ENCODE measurements at regions not wholly inside any gene's neighbourhood (a gene's known extent, or its start where the extent isn't known, plus 50 kb on each side); places are given as distances from the start of the nearest gene placed in this dataset.
"Not testable (repeated sequence)": the region's sequence is repeated elsewhere in the genome, so short reads cannot be mapped to it uniquely, and the experiment has no call there.

DNA sequence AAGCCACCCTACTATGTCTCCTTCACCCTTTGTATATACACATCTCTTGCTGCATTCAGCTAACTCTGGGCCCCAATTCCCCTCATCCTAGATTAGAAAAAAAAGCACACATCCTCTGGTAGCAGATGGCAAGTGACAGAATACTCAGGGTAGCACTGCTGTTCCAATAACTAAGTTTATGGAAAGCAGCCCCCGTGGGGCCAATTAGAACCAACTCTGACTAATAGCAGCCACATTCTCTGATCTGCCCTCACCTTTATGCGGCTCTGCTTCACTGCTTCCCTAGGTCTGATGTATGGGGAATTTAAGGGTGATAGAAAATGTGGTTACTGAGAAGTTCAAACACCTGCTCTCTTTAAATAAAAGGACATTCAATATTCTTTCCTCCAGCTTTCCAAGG is 74.9 kb upstream of the SETMAR start:
- peak; percentile 10 for DNase-seq

DNA sequence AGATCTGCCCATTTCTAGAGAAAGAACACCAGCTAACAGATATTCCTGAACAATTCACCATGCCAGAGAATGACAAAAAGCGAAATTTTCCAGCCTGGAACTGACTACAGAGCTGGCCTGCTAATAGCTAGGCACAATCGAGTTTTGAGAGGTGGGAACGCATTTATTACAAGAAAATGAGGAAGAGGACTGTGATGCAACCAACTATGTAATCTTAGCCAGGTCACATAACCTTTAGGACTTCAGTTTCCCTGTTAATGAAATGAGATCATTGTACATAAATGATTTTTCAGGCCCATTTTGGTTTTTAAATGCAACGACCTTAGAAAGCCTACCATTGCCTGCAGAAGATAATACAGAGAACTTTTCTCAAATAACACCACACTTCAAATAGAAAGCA is 72.1 kb upstream of the SETMAR start:
- no peak for DNase-seq

DNA sequence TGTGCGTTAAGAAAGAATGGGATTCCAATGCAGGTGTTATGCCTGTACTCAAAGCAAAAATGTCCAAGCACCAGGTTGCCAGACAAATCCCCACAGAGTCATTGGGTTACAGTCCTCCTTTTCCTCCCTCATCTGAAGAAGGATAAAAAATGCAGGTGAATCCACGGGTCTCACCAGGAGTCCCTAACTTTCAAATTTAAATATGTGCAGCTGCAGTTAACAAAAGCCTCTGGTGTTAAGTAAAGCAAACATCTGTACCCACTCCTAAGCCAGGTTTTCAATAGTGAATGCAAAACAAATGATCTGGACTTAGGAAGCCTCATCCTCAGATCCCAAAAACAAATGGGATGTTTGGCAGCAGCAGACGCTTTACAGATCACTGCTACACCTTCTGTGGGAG is 70.4 kb upstream of the SETMAR start:
- DNase-seq: no peak

DNA sequence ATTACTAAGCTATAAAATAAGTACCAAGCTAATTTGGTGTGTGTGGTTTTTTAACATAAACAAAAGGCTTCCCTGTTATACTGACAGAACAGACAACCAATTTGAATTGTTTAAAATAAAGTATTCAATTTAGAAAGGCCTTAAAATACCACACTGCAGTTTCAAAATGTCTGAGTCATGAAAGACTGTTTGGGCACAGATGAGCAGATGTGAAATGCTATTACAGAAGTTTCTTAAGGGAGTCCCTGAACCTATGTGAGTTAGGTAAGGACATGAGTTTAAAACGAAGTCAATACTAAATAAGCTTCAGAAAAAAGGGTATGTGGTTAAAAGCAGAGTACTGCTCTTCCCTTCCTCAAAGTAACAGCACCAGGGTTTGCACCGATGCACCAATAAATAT is 69.7 kb upstream of the SETMAR start:
- no peak for DNase-seq

DNA sequence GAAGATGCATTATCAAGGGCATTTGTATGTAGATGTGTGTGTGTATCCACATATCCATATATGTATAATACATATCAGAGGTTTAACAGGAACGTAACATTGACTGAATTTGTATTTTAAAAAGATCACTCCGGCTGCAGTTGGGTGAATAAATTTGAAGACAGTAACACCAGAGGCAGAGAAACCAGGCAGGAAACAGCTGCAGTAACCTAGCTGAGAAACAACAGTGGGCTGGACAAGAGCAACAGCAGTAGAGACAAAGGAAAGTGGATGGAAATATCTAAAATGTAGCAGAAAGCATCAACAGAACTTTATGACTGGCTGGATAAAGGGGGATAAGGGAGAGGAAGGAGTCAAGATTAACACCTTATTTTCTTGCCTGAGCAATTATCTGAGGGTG is 68.3 kb upstream of the SETMAR start:
- no peak for DNase-seq

DNA sequence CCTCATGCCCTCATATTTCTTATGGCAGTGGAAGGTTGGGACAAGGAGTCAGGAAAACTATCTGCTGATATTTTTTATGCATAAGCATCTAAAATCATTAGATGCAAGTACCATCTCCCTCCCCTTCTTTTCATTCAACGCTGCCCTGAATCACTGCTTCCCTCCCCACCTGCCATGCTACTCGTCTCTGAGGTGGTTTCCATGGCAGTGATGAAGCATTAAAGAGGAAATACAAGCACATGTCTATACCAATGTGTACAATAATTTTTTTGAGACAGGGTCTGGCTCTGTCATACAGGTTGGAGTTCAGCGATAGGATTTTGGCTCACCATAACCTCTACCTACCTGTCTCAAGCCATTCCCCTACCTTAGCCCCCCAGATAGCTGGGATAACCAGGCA is 67.5 kb upstream of the SETMAR start:
- DNase-seq: no peak

GRCh38 chr3:4241595-4242170 is 61.5 kb upstream of the SETMAR start:
- DNase-seq: no peak

- no peak for DNase-seq
These were observed 57.5 kb upstream of the SETMAR start for GRCh38 chr3:4245671-4246070.

DNA sequence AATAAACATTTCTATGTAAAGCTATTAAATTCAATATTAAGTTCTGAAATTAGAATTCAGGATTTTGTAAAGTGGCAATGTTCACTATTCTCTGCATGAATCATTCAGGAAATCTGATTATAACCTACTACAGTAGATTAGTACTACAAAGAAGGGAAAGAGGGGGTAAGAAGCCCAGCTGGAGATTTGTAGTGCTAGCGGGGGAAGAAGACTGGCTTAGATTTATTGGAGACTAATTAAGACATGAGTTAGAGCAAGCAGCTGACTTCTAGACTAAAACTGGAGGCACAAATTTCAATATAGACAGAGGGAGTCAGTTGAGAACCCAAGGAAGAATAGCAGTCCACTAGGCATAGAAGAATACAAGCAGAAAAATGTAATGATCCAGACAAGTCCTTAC is 55.8 kb upstream of the SETMAR start:
- DNase-seq: no peak

DNA sequence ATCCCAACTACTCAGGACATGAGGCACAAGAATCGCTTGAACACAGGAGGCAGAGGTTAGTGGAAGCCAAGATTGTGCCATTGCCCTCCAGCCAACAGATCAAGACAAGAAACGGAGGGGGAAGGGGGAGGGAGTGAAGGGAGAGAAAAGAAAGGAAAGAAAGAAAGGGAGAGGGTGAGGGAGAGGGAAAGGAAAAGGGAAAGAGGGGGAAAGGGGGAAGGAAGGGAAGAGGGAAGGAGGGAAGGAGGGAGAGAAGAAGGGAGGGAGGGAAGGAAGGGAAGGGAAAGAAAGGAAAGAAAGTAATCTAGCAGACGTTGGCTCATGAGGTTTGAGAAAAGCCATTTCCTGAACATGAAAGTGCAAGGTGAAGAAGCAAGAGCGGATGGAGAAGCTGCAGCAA is 53.1 kb upstream of the SETMAR start:
- DNase-seq: no peak

DNA sequence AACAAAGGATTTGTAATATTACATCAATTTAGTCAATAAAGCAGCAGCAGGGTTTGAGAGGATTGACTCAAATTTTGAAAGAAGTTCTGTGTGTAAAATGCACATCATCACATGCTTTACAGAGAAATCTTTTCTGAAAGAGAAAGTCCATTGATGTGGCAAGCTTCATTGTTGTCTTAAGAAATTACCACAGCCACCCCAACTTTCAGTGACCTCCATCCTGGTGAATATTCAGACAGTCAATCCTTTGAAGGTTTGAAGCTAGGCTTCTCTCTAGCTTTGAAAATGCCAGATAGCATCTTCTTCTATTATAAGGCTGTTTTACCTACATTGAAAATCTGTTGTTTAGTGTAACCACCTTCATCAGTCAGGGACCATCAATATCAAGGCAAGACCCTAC is 51.8 kb upstream of the SETMAR start:
- no peak for DNase-seq

DNA sequence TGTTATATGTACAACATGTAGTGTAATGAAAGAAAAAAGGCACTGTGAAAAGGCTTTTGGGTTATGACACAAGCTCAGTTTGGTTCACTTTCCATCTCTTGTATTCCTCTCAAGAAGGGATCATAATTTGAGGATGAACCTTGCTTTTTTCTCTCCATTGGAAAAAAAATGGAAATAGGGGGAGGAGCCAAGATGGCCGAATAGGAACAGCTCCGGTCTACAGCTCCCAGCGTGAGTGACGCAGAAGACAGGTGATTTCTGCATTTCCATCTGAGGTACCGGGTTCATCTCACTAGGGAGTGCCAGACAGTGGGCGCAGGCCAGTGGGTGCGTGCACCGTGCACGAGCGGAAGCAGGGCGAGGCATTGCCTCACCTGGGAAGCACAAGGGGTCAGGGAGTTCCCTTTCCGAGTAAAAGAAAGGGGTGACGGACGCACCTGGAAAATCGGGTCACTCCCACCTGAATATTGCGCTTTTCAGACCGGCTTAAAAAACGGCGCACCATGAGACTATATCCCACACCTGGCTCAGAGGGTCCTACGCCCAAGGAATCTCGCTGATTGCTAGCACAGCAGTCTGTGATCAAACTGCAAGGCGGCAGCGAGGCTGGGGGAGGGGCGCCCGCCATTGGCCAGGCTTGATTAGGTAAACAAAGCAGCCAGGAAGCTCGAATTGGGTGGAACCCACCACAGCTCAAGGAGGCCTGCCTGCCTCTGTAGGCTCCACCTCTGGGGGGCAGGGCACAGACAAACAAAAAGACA is 49.9 kb upstream of the SETMAR start:
- DNase-seq: not testable (repeated sequence)
